ENCODE measurements at regions not wholly inside any gene's neighbourhood (a gene's known extent, or its start where the extent isn't known, plus 50 kb on each side); places are given as distances from the start of the nearest gene placed in this dataset.

- peaks cover 2% of the 10 kb centered on the region for H3K36me3 Mint-ChIP-seq (ENCODE audit: insufficient read depth)
- no peak overlapping the region for H3K27ac Mint-ChIP-seq (ENCODE audit: low read depth)
- no peak overlapping the region for H3K4me3 Mint-ChIP-seq
- DNase-seq (ENCODE audit: low spot score in 2 of 2) = no peak
- H3K9me3 Mint-ChIP-seq = peaks cover 27% of the 10 kb centered on the region
- H3K4me1 Mint-ChIP-seq = no peaks in the 10 kb centered on the region
- ATAC-seq (replicated peaks; ENCODE audit: extremely low read depth, poor library complexity, severe bottlenecking) = no peak
- H3K27me3 Mint-ChIP-seq = no peaks in the 10 kb centered on the region
Observed at GRCh38 chr2:14255135-14255820, 377.2 kb upstream of the LRATD1 start.

GRCh38 chr2:14256890-14257289 lies 375.6 kb upstream of the LRATD1 start:
- no peak overlapping the region for H3K4me3 Mint-ChIP-seq

GRCh38 chr2:14257801-14258507 lies 374.6 kb upstream of the LRATD1 start:
- ATAC-seq (replicated peaks; ENCODE audit: extremely low read depth, poor library complexity, severe bottlenecking) (no peak), DNase-seq (ENCODE audit: low spot score in 2 of 2) (no peak)
- no peak overlapping the region for H3K27ac Mint-ChIP-seq (ENCODE audit: low read depth)
- H3K4me1 Mint-ChIP-seq = no peaks in the 10 kb centered on the region
- no peak overlapping the region for H3K4me3 Mint-ChIP-seq
- H3K36me3 Mint-ChIP-seq (ENCODE audit: insufficient read depth) = peaks cover 2% of the 10 kb centered on the region
- no peaks in the 10 kb centered on the region for H3K27me3 Mint-ChIP-seq
- peaks cover 18% of the 10 kb centered on the region for H3K9me3 Mint-ChIP-seq

More at GRCh38 chr2:14256890-14257289, 375.6 kb upstream of the LRATD1 start:
- Mint-ChIP-seq H3K4me1 (no peaks in the 10 kb centered on the region), H3K27ac (ENCODE audit: low read depth) (no peak overlapping the region), H3K27me3 (no peaks in the 10 kb centered on the region), H3K36me3 (ENCODE audit: insufficient read depth) (peaks cover 2% of the 10 kb centered on the region), H3K9me3 (peaks cover 21% of the 10 kb centered on the region)
- DNase-seq (ENCODE audit: low spot score in 2 of 2) = no peak
- ATAC-seq (replicated peaks; ENCODE audit: extremely low read depth, poor library complexity, severe bottlenecking) = no peak

- no peak overlapping the region for H3K4me3 Mint-ChIP-seq
- DNase-seq (ENCODE audit: low spot score in 2 of 2) (no peak), ATAC-seq (replicated peaks; ENCODE audit: extremely low read depth, poor library complexity, severe bottlenecking) (no peak)
- H3K36me3 Mint-ChIP-seq (ENCODE audit: insufficient read depth) = peaks cover 2% of the 10 kb centered on the region
- H3K9me3 Mint-ChIP-seq = peaks cover 23% of the 10 kb centered on the region
- H3K27me3 Mint-ChIP-seq = no peaks in the 10 kb centered on the region
- no peaks in the 10 kb centered on the region for H3K4me1 Mint-ChIP-seq
- H3K27ac Mint-ChIP-seq (ENCODE audit: low read depth) = no peak overlapping the region
Observed at GRCh38 chr2:14261771-14262170, 370.7 kb upstream of the LRATD1 start.

GRCh38 chr2:14263053-14263452 lies 369.5 kb upstream of the LRATD1 start:
- H3K4me3 Mint-ChIP-seq = no peak overlapping the region
- H3K27me3 Mint-ChIP-seq = no peaks in the 10 kb centered on the region
- DNase-seq (ENCODE audit: low spot score in 2 of 2) = no peak
- H3K36me3 Mint-ChIP-seq (ENCODE audit: insufficient read depth) = no peaks in the 10 kb centered on the region
- H3K27ac Mint-ChIP-seq (ENCODE audit: low read depth) = no peak overlapping the region
- no peak for ATAC-seq (replicated peaks; ENCODE audit: extremely low read depth, poor library complexity, severe bottlenecking)
- peaks cover 23% of the 10 kb centered on the region for H3K9me3 Mint-ChIP-seq
- H3K4me1 Mint-ChIP-seq = no peaks in the 10 kb centered on the region

GRCh38 chr2:14270036-14270582 lies 362.4 kb upstream of the LRATD1 start:
- Mint-ChIP-seq H3K27ac (ENCODE audit: low read depth) (no peak overlapping the region), H3K4me3 (no peak overlapping the region), H3K27me3 (no peaks in the 10 kb centered on the region), H3K4me1 (no peaks in the 10 kb centered on the region), H3K9me3 (peaks cover 15% of the 10 kb centered on the region), H3K36me3 (ENCODE audit: insufficient read depth) (no peaks in the 10 kb centered on the region)
- ATAC-seq (replicated peaks; ENCODE audit: extremely low read depth, poor library complexity, severe bottlenecking) = no peak
- DNase-seq (ENCODE audit: low spot score in 2 of 2) = no peak

- Mint-ChIP-seq H3K4me3 (no peak overlapping the region), H3K36me3 (ENCODE audit: insufficient read depth) (no peaks in the 10 kb centered on the region), H3K27me3 (no peaks in the 10 kb centered on the region), H3K9me3 (peaks cover 14% of the 10 kb centered on the region), H3K27ac (ENCODE audit: low read depth) (no peak overlapping the region), H3K4me1 (no peaks in the 10 kb centered on the region)
- no peak for ATAC-seq (replicated peaks; ENCODE audit: extremely low read depth, poor library complexity, severe bottlenecking)
- no peak for DNase-seq (ENCODE audit: low spot score in 2 of 2)
Observed at GRCh38 chr2:14272396-14273075, 360.0 kb upstream of the LRATD1 start.

- Mint-ChIP-seq H3K27ac (ENCODE audit: low read depth) (no peak overlapping the region), H3K4me3 (no peak overlapping the region), H3K27me3 (no peaks in the 10 kb centered on the region), H3K9me3 (peaks cover 21% of the 10 kb centered on the region), H3K36me3 (ENCODE audit: insufficient read depth) (no peaks in the 10 kb centered on the region), H3K4me1 (no peaks in the 10 kb centered on the region)
- ATAC-seq (replicated peaks; ENCODE audit: extremely low read depth, poor library complexity, severe bottlenecking) (no peak), DNase-seq (ENCODE audit: low spot score in 2 of 2) (no peak)
Observed at GRCh38 chr2:14273650-14274049, 358.9 kb upstream of the LRATD1 start.

GRCh38 chr2:14284244-14284643 lies 348.3 kb upstream of the LRATD1 start:
- ATAC-seq (replicated peaks; ENCODE audit: extremely low read depth, poor library complexity, severe bottlenecking) = no peak
- H3K36me3 Mint-ChIP-seq (ENCODE audit: insufficient read depth) = no peaks in the 10 kb centered on the region
- H3K27me3 Mint-ChIP-seq = no peaks in the 10 kb centered on the region
- no peak overlapping the region for H3K27ac Mint-ChIP-seq (ENCODE audit: low read depth)
- peaks cover 24% of the 10 kb centered on the region for H3K9me3 Mint-ChIP-seq
- no peaks in the 10 kb centered on the region for H3K4me1 Mint-ChIP-seq
- no peak for DNase-seq (ENCODE audit: low spot score in 2 of 2)
- H3K4me3 Mint-ChIP-seq = no peak overlapping the region

GRCh38 chr2:14285812-14286211 lies 346.7 kb upstream of the LRATD1 start:
- Mint-ChIP-seq H3K36me3 (ENCODE audit: insufficient read depth) (no peaks in the 10 kb centered on the region), H3K27me3 (no peaks in the 10 kb centered on the region), H3K4me1 (no peaks in the 10 kb centered on the region), H3K4me3 (no peak overlapping the region), H3K27ac (ENCODE audit: low read depth) (no peak overlapping the region), H3K9me3 (peaks cover 23% of the 10 kb centered on the region)
- ATAC-seq (replicated peaks; ENCODE audit: extremely low read depth, poor library complexity, severe bottlenecking) (no peak), DNase-seq (ENCODE audit: low spot score in 2 of 2) (no peak)

GRCh38 chr2:14288016-14288415 lies 344.5 kb upstream of the LRATD1 start:
- ATAC-seq (replicated peaks; ENCODE audit: extremely low read depth, poor library complexity, severe bottlenecking) (no peak), DNase-seq (ENCODE audit: low spot score in 2 of 2) (no peak)
- no peaks in the 10 kb centered on the region for H3K27me3 Mint-ChIP-seq
- H3K9me3 Mint-ChIP-seq = peaks cover 17% of the 10 kb centered on the region
- no peaks in the 10 kb centered on the region for H3K4me1 Mint-ChIP-seq
- H3K27ac Mint-ChIP-seq (ENCODE audit: low read depth) = no peak overlapping the region
- H3K36me3 Mint-ChIP-seq (ENCODE audit: insufficient read depth) = no peaks in the 10 kb centered on the region
- no peak overlapping the region for H3K4me3 Mint-ChIP-seq

GRCh38 chr2:14292964-14293363 lies 339.6 kb upstream of the LRATD1 start:
- Mint-ChIP-seq H3K4me3 (no peak overlapping the region), H3K27me3 (no peaks in the 10 kb centered on the region), H3K9me3 (peaks cover 11% of the 10 kb centered on the region), H3K36me3 (ENCODE audit: insufficient read depth) (no peaks in the 10 kb centered on the region), H3K4me1 (no peaks in the 10 kb centered on the region), H3K27ac (ENCODE audit: low read depth) (no peak overlapping the region)
- ATAC-seq (replicated peaks; ENCODE audit: extremely low read depth, poor library complexity, severe bottlenecking) (no peak), DNase-seq (ENCODE audit: low spot score in 2 of 2) (no peak)

All from central memory CD8-positive, alpha-beta T cell (primary cell).